DND-41 (cell line): ENCODE measurements at regions not wholly inside any gene's neighbourhood (a gene's known extent, or its start where the extent isn't known, plus 50 kb on each side); places are given as distances from the start of the nearest gene placed in this dataset.

Experiments used
- ATAC-seq: fragments of 200-7000 bp; cut with Tn5 transposase; 3 replicates; pipeline ENCODE4 v1.9.1; 2021; ENCODE audit warnings: low read depth; ENCODE audit not compliant: insufficient read depth
- DNase-seq: peaks from one replicate; pipeline ENCODE4 v3.0.0-alpha.2; 2020
- H2AFZ ChIP-seq: 2 replicates; pipeline ENCODE4 v1.6.0; 2012; ENCODE audit warnings: low read depth, low read length
- H3K27ac ChIP-seq: 2 replicates; pipeline ENCODE4 v1.5.1; 2012; ENCODE audit warnings: low read length, inconsistent platforms
- H3K27me3 ChIP-seq: fragments of 200-600 bp; sonication (generic); 2 replicates; pipeline ENCODE4 v1.6.0; 2012; ENCODE audit warnings: low read length, mild to moderate bottlenecking, inconsistent platforms; ENCODE audit not compliant: insufficient read depth, poor library complexity
- H3K36me3 ChIP-seq: 2 replicates; pipeline ENCODE4 v1.5.1; 2012; ENCODE audit warnings: low read length, inconsistent platforms; ENCODE audit not compliant: insufficient read depth
- H3K4me1 ChIP-seq: 2 replicates; pipeline ENCODE4 v1.5.1; 2012; ENCODE audit warnings: mild to moderate bottlenecking, low read length; ENCODE audit not compliant: insufficient read depth
- H3K4me2 ChIP-seq: 2 replicates; pipeline ENCODE4 v1.6.0; 2012; ENCODE audit warnings: mild to moderate bottlenecking, moderate library complexity, low read length, inconsistent platforms; ENCODE audit not compliant: insufficient read depth
- H3K4me3 ChIP-seq, 2 experiments: fragments of 200-600 bp in 1 of 2; shearing (Covaris generic) in 1 of 2; 2 replicates each; pipeline ENCODE4 v1.5.1; 2012 to 2016; ENCODE audit warnings: inconsistent platforms in 2 of 2, low read length in 2 of 2, mild to moderate bottlenecking in 2 of 2, low read depth in 1 of 2, moderate library complexity in 1 of 2
- H3K79me2 ChIP-seq: 2 replicates; pipeline ENCODE4 v1.6.0; 2012; ENCODE audit warnings: low read length, inconsistent platforms; ENCODE audit not compliant: insufficient read depth
- H3K9ac ChIP-seq: 2 replicates; pipeline ENCODE4 v1.6.0; 2012; ENCODE audit warnings: low read depth, mild to moderate bottlenecking, inconsistent platforms, low read length, moderate library complexity
- H3K9me3 ChIP-seq: 2 replicates; pipeline ENCODE4 v1.5.1; 2012; ENCODE audit warnings: low read length, moderate library complexity, mild to moderate bottlenecking, inconsistent platforms; ENCODE audit not compliant: insufficient read depth, severe bottlenecking
- H4K20me1 ChIP-seq: 2 replicates; pipeline ENCODE4 v1.6.0; 2012; ENCODE audit warnings: low read length; ENCODE audit not compliant: insufficient read depth
- CTCF ChIP-seq: IDR thresholded peaks from 2 replicates; pipeline ENCODE4 v1.5.1; 2012; ENCODE audit warnings: borderline replicate concordance, low read length, moderate library complexity, mild to moderate bottlenecking; ENCODE audit not compliant: poor library complexity, severe bottlenecking; ENCODE audit errors: extremely low read depth
- EZH2 ChIP-seq: IDR thresholded peaks from 3 replicates; pipeline ENCODE4 v1.6.1; 2012; ENCODE audit warnings: borderline replicate concordance, low read depth, mild to moderate bottlenecking, moderate library complexity, low read length, inconsistent platforms; ENCODE audit not compliant: severe bottlenecking

- no peak overlapping the region for H3K4me2 ChIP-seq
- TF ChIP-seq CTCF (no peak), EZH2 (no peak)
- ATAC-seq (no peak), DNase-seq (no peak)
- no peaks in the 10 kb centered on the region for H4K20me1 ChIP-seq
- H3K4me3 ChIP-seq: no peak overlapping the region
- H3K36me3 ChIP-seq: no peaks in the 10 kb centered on the region
- H3K9ac ChIP-seq: no peak overlapping the region
- no peak overlapping the region for H3K27ac ChIP-seq
- H3K4me1 ChIP-seq: no peaks in the 10 kb centered on the region
- H2AFZ ChIP-seq: no peak overlapping the region
- H3K79me2 ChIP-seq: no peaks in the 10 kb centered on the region
- H3K9me3 ChIP-seq: no peaks in the 10 kb centered on the region
- no peaks in the 10 kb centered on the region for H3K27me3 ChIP-seq
Observed at GRCh38 chr5:54702470-54702869, 184.9 kb downstream of the SNX18 start.

GRCh38 chr5:54700986-54701578 is 183.5 kb downstream of the SNX18 start:
- Histone ChIP-seq H3K9ac (no peak overlapping the region), H3K9me3 (no peaks in the 10 kb centered on the region), H3K4me3 (no peak overlapping the region), H3K79me2 (no peaks in the 10 kb centered on the region), H3K27me3 (no peaks in the 10 kb centered on the region), H3K4me2 (no peak overlapping the region), H2AFZ (no peak overlapping the region), H4K20me1 (no peaks in the 10 kb centered on the region), H3K27ac (no peak overlapping the region), H3K4me1 (no peaks in the 10 kb centered on the region), H3K36me3 (no peaks in the 10 kb centered on the region)
- TF ChIP-seq EZH2: no peak
- no peak for TF ChIP-seq CTCF
- DNase-seq (no peak), ATAC-seq (no peak)

- Histone ChIP-seq H3K27ac (no peak overlapping the region), H3K4me3 (no peak overlapping the region), H3K4me2 (no peak overlapping the region), H3K79me2 (no peaks in the 10 kb centered on the region), H3K9me3 (no peaks in the 10 kb centered on the region), H3K9ac (no peak overlapping the region), H3K4me1 (no peaks in the 10 kb centered on the region), H3K27me3 (no peaks in the 10 kb centered on the region), H3K36me3 (no peaks in the 10 kb centered on the region), H2AFZ (no peak overlapping the region), H4K20me1 (no peaks in the 10 kb centered on the region)
- DNase-seq (no peak), ATAC-seq (no peak)
- TF ChIP-seq CTCF: no peak
- no peak for TF ChIP-seq EZH2
Observed at GRCh38 chr5:54696931-54697330, 179.4 kb downstream of the SNX18 start.

DNA sequence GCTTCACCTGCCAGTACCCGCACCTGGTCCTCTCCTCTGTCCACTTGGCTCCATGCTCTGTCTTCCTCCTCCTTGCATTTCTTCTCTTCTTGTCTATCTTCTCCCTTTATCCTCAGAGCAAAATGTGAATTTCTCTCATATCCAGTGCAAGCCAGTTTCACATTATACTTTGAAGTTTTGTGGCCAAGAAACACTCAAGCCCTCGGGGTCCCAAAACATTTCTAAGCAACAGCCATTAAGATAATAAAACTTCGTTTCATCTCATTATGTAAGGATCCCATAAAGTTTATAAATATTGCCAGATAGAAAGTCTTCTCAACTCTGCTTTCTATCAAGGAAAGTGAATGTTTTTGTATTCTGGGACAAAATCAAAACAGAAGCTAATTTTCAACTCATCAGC is 178.8 kb downstream of the SNX18 start:
- no peak for DNase-seq
- H2AFZ ChIP-seq: no peak overlapping the region
- no peaks in the 10 kb centered on the region for H3K4me1 ChIP-seq

More for the DNA sequence above, 178.8 kb downstream of the SNX18 start:
- no peak overlapping the region for H3K4me2 ChIP-seq
- H3K79me2 ChIP-seq: no peaks in the 10 kb centered on the region
- H3K4me3 ChIP-seq: no peak overlapping the region
- no peak for ATAC-seq
- no peaks in the 10 kb centered on the region for H4K20me1 ChIP-seq
- no peak overlapping the region for H3K9ac ChIP-seq
- no peaks in the 10 kb centered on the region for H3K9me3 ChIP-seq
- TF ChIP-seq EZH2 (no peak), CTCF (no peak)
- no peaks in the 10 kb centered on the region for H3K36me3 ChIP-seq
- no peaks in the 10 kb centered on the region for H3K27me3 ChIP-seq
- H3K27ac ChIP-seq: no peak overlapping the region
